Erythroblast (primary cell): ENCODE measurements at regions not wholly inside any gene's neighbourhood (a gene's known extent, or its start where the extent isn't known, plus 50 kb on each side); places are given as distances from the start of the nearest gene placed in this dataset.

Experiments
- GATA1 ChIP-seq: IDR thresholded peaks from 2 replicates; pipeline ENCODE4 v1.6.1; 2011; ENCODE audit warnings: low read depth, mild to moderate bottlenecking, control low read depth, low read length, moderate library complexity
- POLR2A ChIP-seq: IDR thresholded peaks from 2 replicates; pipeline ENCODE4 v1.6.1; 2011; ENCODE audit warnings: mild to moderate bottlenecking, low read length

DNA sequence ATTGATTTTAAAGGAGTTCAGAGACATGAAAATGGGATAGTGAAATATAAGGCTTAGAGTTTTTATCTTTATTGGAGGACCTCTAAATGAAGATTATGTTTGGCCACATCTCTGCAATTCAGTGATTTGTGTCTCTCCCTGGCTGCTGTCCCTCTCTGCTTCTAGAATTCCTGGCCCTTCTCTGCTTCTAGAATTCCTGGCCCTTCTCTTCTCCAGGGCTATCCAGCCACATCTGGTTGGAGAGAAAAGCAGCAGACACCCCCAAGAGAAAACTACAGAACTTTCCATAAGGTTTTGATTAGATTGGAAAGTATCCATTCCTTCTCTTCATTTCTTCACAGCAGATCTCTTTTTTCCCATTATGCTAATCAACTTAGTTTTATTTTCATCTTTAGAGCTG lies 135.5 kb downstream of the NPY start:
- no peak for TF ChIP-seq POLR2A
- TF ChIP-seq GATA1 = no peak
